ENCODE measurements at regions not wholly inside any gene's neighbourhood (a gene's known extent, or its start where the extent isn't known, plus 50 kb on each side); places are given as distances from the start of the nearest gene placed in this dataset.

GRCh38 chr3:22620498-22620897 is 582.6 kb upstream of the UBE2E2 start:
- no peak for DNase-seq (ENCODE audit: low read depth, low spot score)
- TF ChIP-seq, protein P1, sequence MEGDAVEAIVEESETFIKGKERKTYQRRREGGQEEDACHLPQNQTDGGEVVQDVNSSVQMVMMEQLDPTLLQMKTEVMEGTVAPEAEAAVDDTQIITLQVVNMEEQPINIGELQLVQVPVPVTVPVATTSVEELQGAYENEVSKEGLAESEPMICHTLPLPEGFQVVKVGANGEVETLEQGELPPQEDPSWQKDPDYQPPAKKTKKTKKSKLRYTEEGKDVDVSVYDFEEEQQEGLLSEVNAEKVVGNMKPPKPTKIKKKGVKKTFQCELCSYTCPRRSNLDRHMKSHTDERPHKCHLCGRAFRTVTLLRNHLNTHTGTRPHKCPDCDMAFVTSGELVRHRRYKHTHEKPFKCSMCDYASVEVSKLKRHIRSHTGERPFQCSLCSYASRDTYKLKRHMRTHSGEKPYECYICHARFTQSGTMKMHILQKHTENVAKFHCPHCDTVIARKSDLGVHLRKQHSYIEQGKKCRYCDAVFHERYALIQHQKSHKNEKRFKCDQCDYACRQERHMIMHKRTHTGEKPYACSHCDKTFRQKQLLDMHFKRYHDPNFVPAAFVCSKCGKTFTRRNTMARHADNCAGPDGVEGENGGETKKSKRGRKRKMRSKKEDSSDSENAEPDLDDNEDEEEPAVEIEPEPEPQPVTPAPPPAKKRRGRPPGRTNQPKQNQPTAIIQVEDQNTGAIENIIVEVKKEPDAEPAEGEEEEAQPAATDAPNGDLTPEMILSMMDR (IDR thresholded peaks at IDR 0.05; ENCODE audit: insufficient read depth, low read length, missing control alignments) = no peak
- ChIA-PET CTCF (no interaction called here), POLR2A (no interaction called here)
- no peak overlapping the region for H3K4me3 ChIP-seq (ENCODE audit: low read depth, low read length)

DNA sequence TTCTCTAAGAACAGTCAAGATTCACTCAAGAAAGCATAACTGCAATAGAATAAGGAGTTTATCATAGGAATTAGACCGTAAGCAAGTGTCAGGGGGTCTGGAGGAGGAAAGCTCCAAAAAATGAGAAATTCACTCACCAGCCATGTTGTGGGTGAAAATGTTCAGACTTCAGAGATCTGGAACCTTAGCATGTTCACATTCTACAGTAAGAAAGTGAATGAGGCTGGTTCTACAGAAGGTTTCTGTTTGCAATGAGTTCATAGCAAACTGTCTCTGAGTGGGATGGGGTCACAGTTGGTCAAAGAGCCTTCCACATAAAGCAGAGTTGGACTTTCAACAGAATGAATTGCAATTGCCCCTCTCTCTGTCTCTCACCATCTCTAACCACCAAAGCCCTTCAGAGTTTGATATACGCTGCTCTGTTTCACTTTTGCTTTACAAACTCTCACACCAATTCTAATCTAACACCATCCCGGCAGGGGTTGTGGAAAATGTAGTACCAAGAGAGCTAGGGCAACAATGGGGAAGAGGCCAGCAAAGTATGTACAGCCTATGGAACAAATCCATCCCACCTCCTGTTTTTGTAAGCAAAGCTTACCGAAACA is 581.8 kb upstream of the UBE2E2 start:
- no peak for DNase-seq (ENCODE audit: low read depth, low spot score)
- H3K4me3 ChIP-seq (ENCODE audit: low read depth, low read length) = no peak overlapping the region
- ChIA-PET CTCF (no interaction called here), POLR2A (no interaction called here)
- TF ChIP-seq, protein P1 (IDR thresholded peaks at IDR 0.05; ENCODE audit: insufficient read depth, low read length, missing control alignments) = no peak

- no peak overlapping the region for H3K4me3 ChIP-seq (ENCODE audit: low read depth, low read length)
- ChIA-PET CTCF (no interaction called here), POLR2A (no interaction called here)
- TF ChIP-seq, protein P1 (IDR thresholded peaks at IDR 0.05; ENCODE audit: insufficient read depth, low read length, missing control alignments) = no peak
- no peak for DNase-seq (ENCODE audit: low read depth, low spot score)
These were observed 575.1 kb upstream of the UBE2E2 start for GRCh38 chr3:22627993-22628499.

GRCh38 chr3:22632536-22632935 is 570.6 kb upstream of the UBE2E2 start:
- TF ChIP-seq, protein P1 (IDR thresholded peaks at IDR 0.05; ENCODE audit: insufficient read depth, low read length, missing control alignments) = no peak
- CTCF ChIA-PET = no interaction called here
- POLR2A ChIA-PET = no interaction called here
- H3K4me3 ChIP-seq (ENCODE audit: low read depth, low read length) = no peak overlapping the region
- no peak for DNase-seq (ENCODE audit: low read depth, low spot score)

- ChIA-PET POLR2A (no interaction called here), CTCF (no interaction called here)
- no peak overlapping the region for H3K4me3 ChIP-seq (ENCODE audit: low read depth, low read length)
- no peak for DNase-seq (ENCODE audit: low read depth, low spot score)
- TF ChIP-seq, protein P1 (IDR thresholded peaks at IDR 0.05; ENCODE audit: insufficient read depth, low read length, missing control alignments) = no peak
These were observed 568.7 kb upstream of the UBE2E2 start for GRCh38 chr3:22634433-22634832.

DNA sequence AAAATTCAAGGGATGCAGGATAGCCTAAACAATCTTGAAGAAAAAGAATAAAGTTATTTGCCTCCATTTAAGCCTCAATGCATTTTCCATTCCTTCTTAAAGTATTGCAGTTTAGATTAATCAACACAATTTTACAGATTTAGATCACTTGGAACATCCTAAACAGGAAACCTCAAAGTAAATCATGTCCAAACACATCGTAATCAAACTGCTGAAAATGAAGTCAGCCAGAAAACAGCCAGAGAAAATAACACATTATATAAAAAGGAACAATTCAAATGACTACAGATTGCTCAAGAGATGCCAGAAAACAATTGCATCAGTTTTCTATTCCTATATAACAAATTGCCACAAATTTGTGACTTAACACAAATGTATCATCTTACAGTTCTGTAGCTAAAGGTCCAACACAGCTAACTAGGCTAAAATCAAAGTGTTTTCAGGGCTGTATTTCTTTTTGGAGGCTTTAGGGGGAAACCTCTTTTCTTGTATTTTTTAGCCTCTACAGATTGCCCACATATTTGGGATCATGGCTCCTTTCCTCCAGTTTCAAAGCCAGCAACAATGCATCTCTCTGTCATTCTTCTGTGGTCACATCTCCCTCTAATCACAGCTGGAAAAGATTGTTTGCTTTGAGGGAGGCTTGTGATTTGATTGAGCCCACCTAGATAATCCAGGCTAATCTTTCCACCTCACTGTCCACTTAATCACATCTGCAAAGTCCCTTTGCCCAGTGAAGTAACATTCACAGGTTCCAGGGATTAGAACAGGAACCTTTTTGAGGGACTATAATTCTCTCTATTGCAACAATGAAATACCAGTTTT is 543.3 kb upstream of the UBE2E2 start:
- TF ChIP-seq, protein P1 (IDR thresholded peaks at IDR 0.05; ENCODE audit: insufficient read depth, low read length, missing control alignments) = no peak
- no peak overlapping the region for H3K4me3 ChIP-seq (ENCODE audit: low read depth, low read length)
- DNase-seq (ENCODE audit: low read depth, low spot score) = no peak
- ChIA-PET CTCF (no interaction called here), POLR2A (no interaction called here)
